ENCODE measurements at regions not wholly inside any gene's neighbourhood (a gene's known extent, or its start where the extent isn't known, plus 50 kb on each side); places are given as distances from the start of the nearest gene placed in this dataset.

- DNase-seq: no peak
- no peak overlapping the region for H3K27ac Mint-ChIP-seq
- H3K27me3 Mint-ChIP-seq: peaks cover 25% of the 10 kb centered on the region
- no peaks in the 10 kb centered on the region for H3K9me3 ChIP-seq (ENCODE audit: control insufficient read depth, low read length, poor library complexity, severe bottlenecking)
- H3K4me1 Mint-ChIP-seq: no peaks in the 10 kb centered on the region
- no peaks in the 10 kb centered on the region for H3K36me3 Mint-ChIP-seq (ENCODE audit: low read depth)
- ATAC-seq: no peak
- H3K4me3 Mint-ChIP-seq: no peak overlapping the region
Observed at GRCh38 chr10:44760513-44760912, 150.6 kb upstream of the TMEM72 start.

- H3K9me3 ChIP-seq (ENCODE audit: control insufficient read depth, low read length, poor library complexity, severe bottlenecking): no peaks in the 10 kb centered on the region
- DNase-seq (no peak), ATAC-seq (no peak)
- Mint-ChIP-seq H3K27me3 (peaks cover 25% of the 10 kb centered on the region), H3K4me3 (no peak overlapping the region), H3K4me1 (no peaks in the 10 kb centered on the region), H3K36me3 (ENCODE audit: low read depth) (no peaks in the 10 kb centered on the region), H3K27ac (no peak overlapping the region)
Observed at GRCh38 chr10:44761076-44761475, 150.1 kb upstream of the TMEM72 start.

- H3K4me1 Mint-ChIP-seq: no peaks in the 10 kb centered on the region
- H3K27ac Mint-ChIP-seq: no peak overlapping the region
- H3K9me3 ChIP-seq (ENCODE audit: control insufficient read depth, low read length, poor library complexity, severe bottlenecking): no peaks in the 10 kb centered on the region
- H3K36me3 Mint-ChIP-seq (ENCODE audit: low read depth): no peaks in the 10 kb centered on the region
- ATAC-seq (no peak), DNase-seq (no peak)
- no peak overlapping the region for H3K4me3 Mint-ChIP-seq
- H3K27me3 Mint-ChIP-seq: peaks cover 25% of the 10 kb centered on the region
Observed at GRCh38 chr10:44763331-44763730, 147.8 kb upstream of the TMEM72 start.

GRCh38 chr10:44765299-44765698 is 145.8 kb upstream of the TMEM72 start:
- H3K36me3 Mint-ChIP-seq (ENCODE audit: low read depth): no peaks in the 10 kb centered on the region
- H3K9me3 ChIP-seq (ENCODE audit: control insufficient read depth, low read length, poor library complexity, severe bottlenecking): no peaks in the 10 kb centered on the region
- H3K27me3 Mint-ChIP-seq: peaks cover 22% of the 10 kb centered on the region
- H3K27ac Mint-ChIP-seq: no peak overlapping the region
- DNase-seq: no peak
- no peaks in the 10 kb centered on the region for H3K4me1 Mint-ChIP-seq
- no peak overlapping the region for H3K4me3 Mint-ChIP-seq
- ATAC-seq: no peak

GRCh38 chr10:44766631-44767030 is 144.5 kb upstream of the TMEM72 start:
- ATAC-seq (no peak), DNase-seq (no peak)
- H3K9me3 ChIP-seq (ENCODE audit: control insufficient read depth, low read length, poor library complexity, severe bottlenecking): no peaks in the 10 kb centered on the region
- Mint-ChIP-seq H3K27me3 (peaks cover 20% of the 10 kb centered on the region), H3K4me3 (no peak overlapping the region), H3K4me1 (no peaks in the 10 kb centered on the region), H3K27ac (no peak overlapping the region), H3K36me3 (ENCODE audit: low read depth) (no peaks in the 10 kb centered on the region)

- no peaks in the 10 kb centered on the region for H3K9me3 ChIP-seq (ENCODE audit: control insufficient read depth, low read length, poor library complexity, severe bottlenecking)
- no peak overlapping the region for H3K4me3 Mint-ChIP-seq
- no peaks in the 10 kb centered on the region for H3K4me1 Mint-ChIP-seq
- DNase-seq: no peak
- H3K27ac Mint-ChIP-seq: no peak overlapping the region
- no peak for ATAC-seq
- H3K27me3 Mint-ChIP-seq: peaks cover 33% of the 10 kb centered on the region
- H3K36me3 Mint-ChIP-seq (ENCODE audit: low read depth): no peaks in the 10 kb centered on the region
Observed at GRCh38 chr10:44769450-44769849, 141.7 kb upstream of the TMEM72 start.

GRCh38 chr10:44771233-44771995 is 139.7 kb upstream of the TMEM72 start:
- no peaks in the 10 kb centered on the region for H3K9me3 ChIP-seq (ENCODE audit: control insufficient read depth, low read length, poor library complexity, severe bottlenecking)
- ATAC-seq (no peak), DNase-seq (no peak)
- H3K27ac Mint-ChIP-seq: no peak overlapping the region
- H3K4me3 Mint-ChIP-seq: no peak overlapping the region
- H3K36me3 Mint-ChIP-seq (ENCODE audit: low read depth): no peaks in the 10 kb centered on the region
- no peaks in the 10 kb centered on the region for H3K4me1 Mint-ChIP-seq
- peaks cover 36% of the 10 kb centered on the region for H3K27me3 Mint-ChIP-seq

- H3K9me3 ChIP-seq (ENCODE audit: control insufficient read depth, low read length, poor library complexity, severe bottlenecking): no peaks in the 10 kb centered on the region
- Mint-ChIP-seq H3K4me3 (no peak overlapping the region), H3K4me1 (no peaks in the 10 kb centered on the region), H3K27ac (no peak overlapping the region), H3K36me3 (ENCODE audit: low read depth) (no peaks in the 10 kb centered on the region), H3K27me3 (peaks cover 36% of the 10 kb centered on the region)
- ATAC-seq: no peak
- DNase-seq: no peak
Observed at GRCh38 chr10:44773565-44773964, 137.6 kb upstream of the TMEM72 start.

- Mint-ChIP-seq H3K4me1 (no peaks in the 10 kb centered on the region), H3K36me3 (ENCODE audit: low read depth) (no peaks in the 10 kb centered on the region), H3K4me3 (no peak overlapping the region), H3K27me3 (peaks cover 40% of the 10 kb centered on the region), H3K27ac (no peak overlapping the region)
- no peak for DNase-seq
- ATAC-seq: no peak
- no peaks in the 10 kb centered on the region for H3K9me3 ChIP-seq (ENCODE audit: control insufficient read depth, low read length, poor library complexity, severe bottlenecking)
Observed at GRCh38 chr10:44774676-44775401, 136.3 kb upstream of the TMEM72 start.

GRCh38 chr10:44775402-44775741 is 135.8 kb upstream of the TMEM72 start:
- no peak for DNase-seq
- no peaks in the 10 kb centered on the region for H3K9me3 ChIP-seq (ENCODE audit: control insufficient read depth, low read length, poor library complexity, severe bottlenecking)
- no peak for ATAC-seq
- H3K27me3 Mint-ChIP-seq: peaks cover 38% of the 10 kb centered on the region
- H3K4me3 Mint-ChIP-seq: no peak overlapping the region
- H3K4me1 Mint-ChIP-seq: no peaks in the 10 kb centered on the region
- H3K27ac Mint-ChIP-seq: no peak overlapping the region
- H3K36me3 Mint-ChIP-seq (ENCODE audit: low read depth): no peaks in the 10 kb centered on the region

- no peak overlapping the region for H3K27ac Mint-ChIP-seq
- DNase-seq (no peak), ATAC-seq (no peak)
- no peaks in the 10 kb centered on the region for H3K36me3 Mint-ChIP-seq (ENCODE audit: low read depth)
- H3K4me3 Mint-ChIP-seq: no peak overlapping the region
- no peaks in the 10 kb centered on the region for H3K9me3 ChIP-seq (ENCODE audit: control insufficient read depth, low read length, poor library complexity, severe bottlenecking)
- no peaks in the 10 kb centered on the region for H3K4me1 Mint-ChIP-seq
- peaks cover 41% of the 10 kb centered on the region for H3K27me3 Mint-ChIP-seq
Observed at GRCh38 chr10:44776181-44776580, 135.0 kb upstream of the TMEM72 start.

- peaks cover 32% of the 10 kb centered on the region for H3K27me3 Mint-ChIP-seq
- H3K4me1 Mint-ChIP-seq: no peaks in the 10 kb centered on the region
- H3K27ac Mint-ChIP-seq: no peak overlapping the region
- no peak for ATAC-seq
- no peak overlapping the region for H3K4me3 Mint-ChIP-seq
- peaks cover 2% of the 10 kb centered on the region for H3K9me3 ChIP-seq (ENCODE audit: control insufficient read depth, low read length, poor library complexity, severe bottlenecking)
- DNase-seq: no peak
- H3K36me3 Mint-ChIP-seq (ENCODE audit: low read depth): no peaks in the 10 kb centered on the region
Observed at GRCh38 chr10:44779511-44779910, 131.6 kb upstream of the TMEM72 start.

GRCh38 chr10:44780426-44780825 is 130.7 kb upstream of the TMEM72 start:
- ATAC-seq (no peak), DNase-seq (no peak)
- H3K4me3 Mint-ChIP-seq: no peak overlapping the region
- peaks cover 2% of the 10 kb centered on the region for H3K9me3 ChIP-seq (ENCODE audit: control insufficient read depth, low read length, poor library complexity, severe bottlenecking)
- H3K27me3 Mint-ChIP-seq: peaks cover 26% of the 10 kb centered on the region
- no peaks in the 10 kb centered on the region for H3K4me1 Mint-ChIP-seq
- no peak overlapping the region for H3K27ac Mint-ChIP-seq
- H3K36me3 Mint-ChIP-seq (ENCODE audit: low read depth): no peaks in the 10 kb centered on the region

GRCh38 chr10:44781131-44781530 is 130.0 kb upstream of the TMEM72 start:
- DNase-seq (no peak), ATAC-seq (no peak)
- no peaks in the 10 kb centered on the region for H3K4me1 Mint-ChIP-seq
- H3K27me3 Mint-ChIP-seq: peaks cover 25% of the 10 kb centered on the region
- H3K9me3 ChIP-seq (ENCODE audit: control insufficient read depth, low read length, poor library complexity, severe bottlenecking): peaks cover 2% of the 10 kb centered on the region
- H3K4me3 Mint-ChIP-seq: no peak overlapping the region
- no peak overlapping the region for H3K27ac Mint-ChIP-seq
- H3K36me3 Mint-ChIP-seq (ENCODE audit: low read depth): no peaks in the 10 kb centered on the region
